ENCODE measurements at regions not wholly inside any gene's neighbourhood (a gene's known extent, or its start where the extent isn't known, plus 50 kb on each side); places are given as distances from the start of the nearest gene placed in this dataset.

DNA sequence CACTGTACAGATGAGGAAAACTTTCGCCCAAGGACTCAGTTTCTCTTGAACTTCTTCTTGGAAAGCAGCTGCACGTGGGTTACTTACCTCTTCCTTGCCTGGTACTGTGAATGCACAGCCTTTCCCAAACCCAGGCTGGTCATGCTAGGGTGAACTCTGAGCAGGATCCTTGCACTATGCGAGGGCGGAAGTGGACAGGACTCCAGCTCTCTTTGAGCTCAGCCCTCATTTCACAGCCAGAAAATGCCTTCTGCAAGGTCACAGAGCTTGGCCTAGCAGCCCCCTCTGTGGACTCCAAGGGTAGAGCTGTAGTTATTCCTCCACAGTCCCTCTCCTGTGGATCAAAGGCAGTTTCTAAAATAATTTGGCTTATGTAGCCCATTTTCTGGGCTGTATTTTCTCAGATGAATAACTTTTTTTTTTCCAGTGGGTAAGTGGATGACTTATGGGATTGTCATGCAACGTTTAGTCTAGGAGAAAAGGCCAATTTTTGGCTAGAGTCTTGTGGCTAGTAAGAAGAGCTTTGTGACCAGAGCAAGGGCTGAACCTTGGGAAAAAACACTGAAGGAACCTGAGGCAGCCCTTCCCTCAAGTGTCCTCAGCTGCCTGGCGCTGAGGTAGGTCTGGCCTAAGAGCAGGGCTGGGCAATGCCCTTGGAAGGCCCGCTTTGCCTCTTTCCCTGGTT lies 172.7 kb downstream of the SCP2D1 start:
- TF ChIP-seq, protein P1, sequence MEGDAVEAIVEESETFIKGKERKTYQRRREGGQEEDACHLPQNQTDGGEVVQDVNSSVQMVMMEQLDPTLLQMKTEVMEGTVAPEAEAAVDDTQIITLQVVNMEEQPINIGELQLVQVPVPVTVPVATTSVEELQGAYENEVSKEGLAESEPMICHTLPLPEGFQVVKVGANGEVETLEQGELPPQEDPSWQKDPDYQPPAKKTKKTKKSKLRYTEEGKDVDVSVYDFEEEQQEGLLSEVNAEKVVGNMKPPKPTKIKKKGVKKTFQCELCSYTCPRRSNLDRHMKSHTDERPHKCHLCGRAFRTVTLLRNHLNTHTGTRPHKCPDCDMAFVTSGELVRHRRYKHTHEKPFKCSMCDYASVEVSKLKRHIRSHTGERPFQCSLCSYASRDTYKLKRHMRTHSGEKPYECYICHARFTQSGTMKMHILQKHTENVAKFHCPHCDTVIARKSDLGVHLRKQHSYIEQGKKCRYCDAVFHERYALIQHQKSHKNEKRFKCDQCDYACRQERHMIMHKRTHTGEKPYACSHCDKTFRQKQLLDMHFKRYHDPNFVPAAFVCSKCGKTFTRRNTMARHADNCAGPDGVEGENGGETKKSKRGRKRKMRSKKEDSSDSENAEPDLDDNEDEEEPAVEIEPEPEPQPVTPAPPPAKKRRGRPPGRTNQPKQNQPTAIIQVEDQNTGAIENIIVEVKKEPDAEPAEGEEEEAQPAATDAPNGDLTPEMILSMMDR (IDR thresholded peaks at IDR 0.05): no peak
- no peak for TF ChIP-seq POLR2A (IDR thresholded peaks at IDR 0.05)

Measured in lower leg skin (tissue), 3 donors.